ENCODE measurements at regions not wholly inside any gene's neighbourhood (a gene's known extent, or its start where the extent isn't known, plus 50 kb on each side); places are given as distances from the start of the nearest gene placed in this dataset.

GRCh38 chr12:67885375-67886169, 103.7 kb upstream of the IFNG-AS1 start (continued):
- TF ChIP-seq ZNF280D (tag by site-specific recombination; IDR thresholded peaks at IDR 0.05) (no peak), ZBTB11 (tag by site-specific recombination; conservative IDR thresholded peaks at IDR 0.05; ENCODE audit: low read depth) (no peak), ZSCAN18 (tag by site-specific recombination; IDR thresholded peaks at IDR 0.05) (no peak), ZNF18 (tag by site-specific recombination; IDR thresholded peaks at IDR 0.05) (no peak)

GRCh38 chr12:67887065-67887464, 102.2 kb upstream of the IFNG-AS1 start:
- POLR2A ChIA-PET = no interaction called here
- no peaks in the 10 kb centered on the region for H3K36me3 ChIP-seq (ENCODE audit: control insufficient read depth in 2 of 2, insufficient read depth in 1 of 2, low read length in 2 of 2)
- TF ChIP-seq ZNF843 (tag by site-specific recombination; IDR thresholded peaks at IDR 0.05) (no peak), ZNF133 (tag by site-specific recombination; IDR thresholded peaks at IDR 0.05) (no peak), ZNF155 (tag by site-specific recombination; IDR thresholded peaks at IDR 0.05) (no peak), ZNF114 (tag by site-specific recombination; IDR thresholded peaks at IDR 0.05) (no peak), ZNF488 (tag by site-specific recombination; IDR thresholded peaks at IDR 0.05) (no peak), ZNF629 (tag by site-specific recombination; IDR thresholded peaks at IDR 0.05) (no peak), ZNF18 (tag by site-specific recombination; IDR thresholded peaks at IDR 0.05) (no peak), ZNF501 (tag by site-specific recombination; IDR thresholded peaks at IDR 0.05) (no peak), ZNF768 (tag by site-specific recombination; IDR thresholded peaks at IDR 0.05) (no peak), ZNF548 (tag by site-specific recombination; IDR thresholded peaks at IDR 0.05) (no peak), ZNF362 (tag by site-specific recombination; IDR thresholded peaks at IDR 0.05) (no peak), KLF8 (tag by site-specific recombination; IDR thresholded peaks at IDR 0.05) (no peak), ZNF214 (tag by site-specific recombination; IDR thresholded peaks at IDR 0.05; ENCODE audit: borderline replicate concordance) (no peak), ZNF707 (tag by site-specific recombination; IDR thresholded peaks at IDR 0.05) (no peak), ZFP69B (tag by site-specific recombination; IDR thresholded peaks at IDR 0.05) (no peak), ZBTB26 (tag by site-specific recombination; optimal IDR thresholded peaks at IDR 0.05) (no peak)

More at GRCh38 chr12:67887065-67887464, 102.2 kb upstream of the IFNG-AS1 start:
- no peaks in the 10 kb centered on the region for H3K4me1 ChIP-seq (ENCODE audit: control insufficient read depth, insufficient read depth, low read length)
- CTCF ChIA-PET = no interaction called here
- H3K9me3 ChIP-seq (ENCODE audit: control insufficient read depth, insufficient read depth, low read depth, low read length) = no peaks in the 10 kb centered on the region
- H3K27ac ChIP-seq (ENCODE audit: extremely low read depth, low read depth, low read length) = no peak overlapping the region
- no peak overlapping the region for H3K4me3 ChIP-seq (ENCODE audit: low read depth, low read length)

Data from HEK293 (cell line).